D721Med (cell line): ENCODE measurements at regions not wholly inside any gene's neighbourhood (a gene's known extent, or its start where the extent isn't known, plus 50 kb on each side); places are given as distances from the start of the nearest gene placed in this dataset.

Experiments
- DNase-seq: peaks from one replicate; pipeline ENCODE4 v3.0.0; 2011; ENCODE audit warnings: low spot score; ENCODE audit not compliant: insufficient read length
- FAIRE-seq: peaks from 2 replicates; lab custom pipeline; 2011; peaks lifted over from hg19 to GRCh38; lab: Jason Lieb, UNC
- CTCF ChIP-seq: IDR thresholded peaks from 2 replicates; pipeline ENCODE4 v1.5.1; 2012; ENCODE audit warnings: mild to moderate bottlenecking, control low read depth; ENCODE audit not compliant: insufficient read depth; ENCODE audit errors: missing control alignments

- no peak for TF ChIP-seq CTCF
- FAIRE-seq (no peak), DNase-seq (no peak)
Measured at GRCh38 chr4:13980317-13981310, 353.1 kb upstream of the BOD1L1 start.

- no peak for TF ChIP-seq CTCF
- no peak for DNase-seq
- no peak for FAIRE-seq
Measured at GRCh38 chr4:13981499-13981898, 354.0 kb upstream of the BOD1L1 start.

DNA sequence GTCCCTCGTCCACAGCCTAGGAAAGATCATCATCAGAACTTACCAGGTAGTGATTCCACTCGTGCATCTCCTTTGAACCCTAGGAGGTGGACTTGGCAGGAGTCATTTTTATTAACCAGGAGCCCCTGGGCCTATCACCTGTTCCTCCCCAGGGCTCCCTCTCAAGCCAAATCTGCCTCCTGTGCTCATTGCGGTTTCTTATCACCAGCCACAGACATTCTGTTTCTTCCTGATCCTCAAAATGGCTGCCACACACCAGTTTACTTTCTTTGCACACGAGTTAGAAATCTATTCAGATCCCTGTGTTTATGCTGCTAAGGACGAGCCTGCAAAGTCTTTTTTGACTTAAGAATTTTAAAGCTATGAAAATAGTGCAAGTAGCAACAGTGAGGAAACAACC, 354.5 kb upstream of the BOD1L1 start:
- no peak for TF ChIP-seq CTCF
- FAIRE-seq (no peak), DNase-seq (no peak)

DNA sequence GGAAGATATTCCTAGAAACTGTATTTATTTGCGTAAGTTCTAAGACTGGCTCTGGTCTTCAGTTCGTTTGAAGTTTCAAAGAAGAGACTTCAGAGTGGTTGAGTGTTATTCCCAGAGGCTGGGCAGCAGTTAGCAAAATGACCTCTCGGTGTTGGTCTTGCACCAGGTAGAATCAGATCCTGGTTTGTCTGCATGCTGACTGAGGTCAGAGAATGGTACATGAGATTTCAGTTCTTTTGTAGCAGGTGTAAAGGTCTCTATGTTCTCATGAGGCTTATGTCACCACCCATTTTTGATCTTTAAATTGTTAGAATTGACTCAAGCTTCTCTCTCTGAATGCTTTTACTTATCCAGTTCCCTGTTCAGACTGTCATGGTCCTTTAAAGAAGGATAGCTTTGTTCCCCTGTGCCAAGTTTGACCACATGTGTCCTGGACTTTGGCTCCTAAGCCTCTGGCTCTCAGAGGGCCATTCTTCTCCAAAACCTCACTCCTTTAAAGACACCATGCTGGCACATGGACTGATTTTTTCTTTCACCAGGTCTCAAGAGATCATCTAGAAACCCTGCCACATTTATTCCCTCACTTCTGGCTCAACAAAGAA, 355.8 kb upstream of the BOD1L1 start:
- FAIRE-seq (no peak), DNase-seq (no peak)
- no peak for TF ChIP-seq CTCF

DNA sequence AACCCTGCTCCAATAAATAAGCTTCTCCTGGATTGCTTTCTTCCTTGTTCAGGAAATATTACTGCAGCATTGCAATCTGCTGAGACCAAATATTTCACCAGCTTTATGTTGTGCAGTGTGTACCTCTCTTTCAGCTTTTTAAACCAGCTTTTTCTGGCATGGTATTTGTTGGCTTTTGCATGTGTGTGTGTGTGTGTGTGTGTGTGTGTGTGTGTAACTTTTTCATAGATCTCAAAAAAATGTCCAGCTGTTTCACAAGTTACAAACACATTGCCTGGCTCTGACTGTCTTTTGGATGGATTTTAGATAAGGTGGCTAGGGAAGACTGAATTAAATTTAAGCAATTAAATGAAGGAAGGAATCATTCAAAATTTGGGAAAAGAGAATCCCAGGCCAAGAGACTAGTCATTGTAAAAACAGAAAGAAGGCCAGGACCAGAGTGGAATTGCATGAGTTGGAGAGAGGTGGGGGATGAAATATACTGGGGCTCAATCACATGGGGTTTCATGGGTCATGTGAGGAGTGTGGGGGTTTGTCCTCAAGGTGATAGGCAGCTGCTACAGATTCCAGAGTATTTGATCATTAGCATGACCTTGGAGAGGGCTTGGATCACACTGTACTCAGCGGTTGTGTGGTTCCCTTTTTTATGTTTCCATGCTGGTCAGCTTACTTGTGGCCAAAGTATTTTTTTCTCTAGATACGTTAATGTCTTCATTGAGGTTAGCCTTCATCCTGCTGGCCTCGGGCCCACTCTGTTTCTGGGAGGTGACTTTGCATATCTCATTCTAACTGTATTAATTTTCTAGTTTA, 357.7 kb upstream of the BOD1L1 start:
- DNase-seq (no peak), FAIRE-seq (no peak)
- no peak for TF ChIP-seq CTCF

DNA sequence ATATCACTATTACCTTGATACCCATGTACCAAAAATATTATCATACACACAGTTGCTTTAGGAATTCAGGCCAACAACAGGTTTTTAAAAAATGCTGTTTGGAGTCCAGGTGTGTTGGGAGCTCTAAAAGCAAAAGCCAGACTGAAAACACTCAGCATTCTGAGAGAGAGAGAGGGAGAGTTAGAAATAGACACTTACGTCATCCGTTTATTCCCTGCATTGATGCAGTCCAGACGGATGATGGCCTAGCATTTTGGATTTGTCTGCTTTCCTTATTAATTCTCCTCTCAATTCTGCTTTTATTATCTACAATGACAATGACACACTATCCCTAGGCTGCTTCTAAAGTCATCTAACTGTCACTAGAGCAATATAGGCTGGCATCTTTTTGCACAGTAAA, 358.3 kb upstream of the BOD1L1 start:
- no peak for TF ChIP-seq CTCF
- DNase-seq, result no peak
- no peak for FAIRE-seq
